Activated CD4-positive, alpha-beta memory T cell treated with anti-CD3 and anti-CD28 coated beads, Interleukin-2, amount 10 ng/mL, durations not matched to agents 7 days and 5 days (primary cell): ENCODE measurements at regions not wholly inside any gene's neighbourhood (a gene's known extent, or its start where the extent isn't known, plus 50 kb on each side); places are given as distances from the start of the nearest gene placed in this dataset.

Experiments
- CTCF ChIA-PET: fragments of 350-600 bp; sonication (Branson Sonifier 250); formaldehyde crosslinking; loops from one replicate; lab custom pipeline; 2021; ENCODE audit warnings: antibody characterized with exemption, inconsistent platforms; lab: Charles Lee
- POLR2A ChIA-PET: fragments of 350-600 bp; sonication (Branson Sonifier 250); formaldehyde crosslinking; loops from one replicate; lab custom pipeline; 2021; ENCODE audit warnings: antibody characterized with exemption; lab: Charles Lee
- DNase-seq: peaks from one replicate; pipeline ENCODE4 v3.0.0-alpha.2; 2020
- H3K27ac Mint-ChIP-seq: one replicate; pipeline ENCODE4 v1.8.0; 2021; ENCODE audit warnings: mild to moderate bottlenecking, mixed read lengths
- H3K27me3 Mint-ChIP-seq: one replicate; pipeline ENCODE4 v1.8.0; 2021; ENCODE audit warnings: mixed read lengths
- H3K36me3 Mint-ChIP-seq: one replicate; pipeline ENCODE4 v1.8.0; 2021; ENCODE audit warnings: low read depth, mixed read lengths
- H3K4me1 Mint-ChIP-seq: one replicate; pipeline ENCODE4 v1.8.0; 2021; ENCODE audit warnings: mixed read lengths
- H3K4me3 Mint-ChIP-seq: one replicate; pipeline ENCODE4 v1.8.0; 2021; ENCODE audit warnings: mild to moderate bottlenecking, mixed read lengths
- H3K9me3 Mint-ChIP-seq: one replicate; pipeline ENCODE4 v1.8.0; 2021; ENCODE audit warnings: mixed read lengths

GRCh38 chr17:77782201-77782600 lies 176.3 kb upstream of the TNRC6C start:
- DNase-seq: no peak
- H3K9me3 Mint-ChIP-seq: no peaks in the 10 kb centered on the region
- H3K4me3 Mint-ChIP-seq: no peak overlapping the region
- ChIA-PET POLR2A (no interaction called here), CTCF (no interaction called here)
- no peaks in the 10 kb centered on the region for H3K27me3 Mint-ChIP-seq
- H3K4me1 Mint-ChIP-seq: peaks cover 25% of the 10 kb centered on the region
- no peak overlapping the region for H3K27ac Mint-ChIP-seq
- no peaks in the 10 kb centered on the region for H3K36me3 Mint-ChIP-seq

DNA sequence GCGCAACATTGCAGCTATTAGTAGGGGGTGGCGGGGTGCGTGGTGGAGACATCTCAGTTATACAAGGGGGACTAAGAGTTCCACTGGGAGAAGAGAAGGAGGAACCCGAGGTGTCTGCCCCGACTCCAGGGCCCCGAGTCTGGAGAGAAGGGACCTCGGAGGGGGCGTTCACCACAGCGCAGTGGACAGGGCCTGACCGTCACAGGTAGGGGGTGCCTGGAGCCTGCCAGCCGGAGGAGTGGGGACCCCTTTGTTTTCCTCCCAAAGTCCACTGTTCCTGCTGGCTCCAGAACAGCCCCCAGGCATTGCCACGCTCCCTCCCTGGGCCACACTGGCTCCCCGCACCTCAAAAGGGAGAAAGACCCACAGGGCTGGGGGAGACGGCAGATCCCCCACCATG lies 175.9 kb upstream of the TNRC6C start:
- no peaks in the 10 kb centered on the region for H3K9me3 Mint-ChIP-seq

GRCh38 chr17:77783991-77784820 lies 174.3 kb upstream of the TNRC6C start:
- Mint-ChIP-seq H3K9me3 (no peaks in the 10 kb centered on the region), H3K27me3 (peaks cover 3% of the 10 kb centered on the region), H3K36me3 (no peaks in the 10 kb centered on the region), H3K4me3 (no peak overlapping the region), H3K4me1 (peaks cover 25% of the 10 kb centered on the region), H3K27ac (peak overlapping the region; percentile 74)
- DNase-seq: peak; percentile 71
- ChIA-PET CTCF (interaction anchor here (0.9 to 1.5 kb wide), 4 partner anchors 11 to 230 kb away, joined by 3 to 8 read pairs (median 4); partner anchors contain the start of gene TNRC6C), POLR2A (interaction anchor here (0.9 to 1.4 kb wide), 9 partner anchors 15 to 242 kb away, joined by 3 to 12 read pairs (median 3); partner anchors contain the start of gene TNRC6C)

More for the DNA sequence above, 175.9 kb upstream of the TNRC6C start:
- no peak for DNase-seq
- CTCF ChIA-PET: no interaction called here
- POLR2A ChIA-PET: no interaction called here
- no peak overlapping the region for H3K4me3 Mint-ChIP-seq
- H3K27ac Mint-ChIP-seq: no peak overlapping the region
- H3K36me3 Mint-ChIP-seq: no peaks in the 10 kb centered on the region
- peaks cover under 1% of the 10 kb centered on the region for H3K27me3 Mint-ChIP-seq
- H3K4me1 Mint-ChIP-seq: peaks cover 25% of the 10 kb centered on the region

DNA sequence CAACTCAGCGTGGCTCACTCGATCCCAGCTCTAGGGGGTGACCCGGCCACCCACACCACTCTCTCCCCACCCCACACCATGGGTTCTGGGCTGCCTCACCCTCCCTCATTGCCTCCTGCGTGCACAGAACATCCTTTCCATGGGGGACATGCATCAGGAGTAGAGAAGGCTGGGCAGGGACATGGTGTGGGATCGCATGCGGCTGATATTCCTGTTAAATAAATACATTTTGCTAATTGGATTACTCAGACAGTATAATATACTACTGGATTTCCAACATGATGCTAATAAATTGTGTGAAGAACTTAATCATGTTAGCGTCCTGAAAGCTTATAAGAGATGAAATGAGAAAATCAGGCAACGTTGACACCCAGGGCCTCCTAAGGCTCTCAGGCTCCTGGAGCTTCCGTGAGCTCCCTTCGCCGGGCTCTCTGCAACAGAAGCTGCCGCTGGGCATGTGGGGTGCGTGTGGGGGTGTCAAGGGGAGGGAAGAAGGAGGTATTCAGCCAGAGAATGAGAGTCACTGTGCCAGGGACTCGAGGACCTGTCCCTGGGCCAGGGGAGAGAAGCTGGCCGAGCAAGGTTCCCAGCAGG lies 173.1 kb upstream of the TNRC6C start:
- DNase-seq: no peak
- ChIA-PET CTCF (no interaction called here), POLR2A (no interaction called here)
- H3K9me3 Mint-ChIP-seq: no peaks in the 10 kb centered on the region
- no peaks in the 10 kb centered on the region for H3K36me3 Mint-ChIP-seq
- H3K27me3 Mint-ChIP-seq: peaks cover 3% of the 10 kb centered on the region
- peaks cover 25% of the 10 kb centered on the region for H3K4me1 Mint-ChIP-seq
- no peak overlapping the region for H3K27ac Mint-ChIP-seq
- H3K4me3 Mint-ChIP-seq: no peak overlapping the region

DNA sequence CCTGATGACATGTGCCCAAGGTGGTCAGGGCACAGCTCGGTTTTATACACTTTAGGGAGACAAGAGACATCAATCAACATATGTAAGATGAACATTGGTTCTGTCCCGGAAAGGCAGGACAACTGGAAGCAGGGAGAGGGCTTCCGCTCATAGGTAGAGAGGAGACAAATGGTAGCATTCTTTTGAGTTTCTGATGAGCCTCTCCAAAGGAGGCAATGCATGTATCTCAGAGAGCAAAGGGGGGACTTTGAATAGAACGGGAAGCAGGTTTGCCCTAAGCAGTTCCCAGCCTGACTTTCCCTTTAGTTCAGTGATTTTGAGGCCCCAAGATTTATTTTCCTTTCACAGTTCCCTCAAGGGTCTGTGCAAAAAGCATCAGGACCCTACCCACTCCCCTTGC lies 172.4 kb upstream of the TNRC6C start:
- ChIA-PET CTCF (no interaction called here), POLR2A (no interaction called here)
- DNase-seq: no peak
- peaks cover 25% of the 10 kb centered on the region for H3K4me1 Mint-ChIP-seq
- H3K27me3 Mint-ChIP-seq: peaks cover 3% of the 10 kb centered on the region
- no peaks in the 10 kb centered on the region for H3K36me3 Mint-ChIP-seq
- no peak overlapping the region for H3K4me3 Mint-ChIP-seq
- no peak overlapping the region for H3K27ac Mint-ChIP-seq
- no peaks in the 10 kb centered on the region for H3K9me3 Mint-ChIP-seq

DNA sequence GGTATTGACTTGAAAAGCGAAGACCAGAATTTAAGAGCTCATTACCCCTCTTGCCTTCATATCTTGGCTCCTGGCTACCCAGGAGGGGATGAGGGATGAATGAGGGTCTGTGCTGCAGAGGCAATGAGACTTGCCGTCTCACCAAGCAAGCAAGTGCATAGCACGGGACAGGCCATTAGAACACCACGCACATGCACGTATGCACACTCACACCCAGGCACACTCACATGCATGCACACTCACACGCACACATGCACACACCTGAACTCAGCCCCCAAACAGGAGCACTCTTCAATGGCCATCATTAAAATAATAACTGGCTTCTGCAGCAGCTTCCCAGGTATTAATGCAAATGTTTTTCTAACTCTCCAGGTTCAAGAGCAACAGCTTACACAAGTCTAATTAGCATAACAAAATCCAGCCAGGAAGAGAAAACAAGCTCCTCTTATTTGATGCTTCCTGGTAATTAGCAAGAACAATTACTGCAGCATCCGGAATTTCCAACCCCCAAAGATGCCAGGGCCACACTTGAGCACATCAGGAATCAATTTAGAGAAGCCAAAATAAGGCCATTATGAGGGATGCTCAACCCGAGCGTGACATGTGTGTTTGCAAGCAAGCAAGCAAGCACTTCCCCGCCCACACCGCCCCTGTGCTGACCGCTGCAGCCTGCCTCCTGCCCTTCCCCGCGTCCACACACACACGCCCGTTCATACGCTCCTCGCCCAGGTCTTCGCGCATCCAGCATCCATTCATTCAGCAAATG lies 171.6 kb upstream of the TNRC6C start:
- ChIA-PET CTCF (no interaction called here), POLR2A (no interaction called here)
- Mint-ChIP-seq H3K9me3 (no peaks in the 10 kb centered on the region), H3K27ac (no peak overlapping the region), H3K4me1 (peaks cover 25% of the 10 kb centered on the region), H3K27me3 (peaks cover 3% of the 10 kb centered on the region), H3K4me3 (no peak overlapping the region), H3K36me3 (no peaks in the 10 kb centered on the region)
- DNase-seq: no peak

GRCh38 chr17:77790143-77790829 lies 168.2 kb upstream of the TNRC6C start:
- CTCF ChIA-PET: no interaction called here
- Mint-ChIP-seq H3K4me1 (peaks cover 7% of the 10 kb centered on the region), H3K27ac (no peak overlapping the region), H3K4me3 (no peak overlapping the region), H3K36me3 (no peaks in the 10 kb centered on the region), H3K9me3 (no peaks in the 10 kb centered on the region), H3K27me3 (peaks cover 4% of the 10 kb centered on the region)
- POLR2A ChIA-PET: no interaction called here
- no peak for DNase-seq

- H3K36me3 Mint-ChIP-seq: no peaks in the 10 kb centered on the region
- H3K4me1 Mint-ChIP-seq: peaks cover 6% of the 10 kb centered on the region
- no peaks in the 10 kb centered on the region for H3K9me3 Mint-ChIP-seq
- no peak overlapping the region for H3K27ac Mint-ChIP-seq
- no peak for DNase-seq
- H3K27me3 Mint-ChIP-seq: peaks cover 4% of the 10 kb centered on the region
- ChIA-PET CTCF (no interaction called here), POLR2A (no interaction called here)
- no peak overlapping the region for H3K4me3 Mint-ChIP-seq
Measured at GRCh38 chr17:77792626-77793025, 165.9 kb upstream of the TNRC6C start.

DNA sequence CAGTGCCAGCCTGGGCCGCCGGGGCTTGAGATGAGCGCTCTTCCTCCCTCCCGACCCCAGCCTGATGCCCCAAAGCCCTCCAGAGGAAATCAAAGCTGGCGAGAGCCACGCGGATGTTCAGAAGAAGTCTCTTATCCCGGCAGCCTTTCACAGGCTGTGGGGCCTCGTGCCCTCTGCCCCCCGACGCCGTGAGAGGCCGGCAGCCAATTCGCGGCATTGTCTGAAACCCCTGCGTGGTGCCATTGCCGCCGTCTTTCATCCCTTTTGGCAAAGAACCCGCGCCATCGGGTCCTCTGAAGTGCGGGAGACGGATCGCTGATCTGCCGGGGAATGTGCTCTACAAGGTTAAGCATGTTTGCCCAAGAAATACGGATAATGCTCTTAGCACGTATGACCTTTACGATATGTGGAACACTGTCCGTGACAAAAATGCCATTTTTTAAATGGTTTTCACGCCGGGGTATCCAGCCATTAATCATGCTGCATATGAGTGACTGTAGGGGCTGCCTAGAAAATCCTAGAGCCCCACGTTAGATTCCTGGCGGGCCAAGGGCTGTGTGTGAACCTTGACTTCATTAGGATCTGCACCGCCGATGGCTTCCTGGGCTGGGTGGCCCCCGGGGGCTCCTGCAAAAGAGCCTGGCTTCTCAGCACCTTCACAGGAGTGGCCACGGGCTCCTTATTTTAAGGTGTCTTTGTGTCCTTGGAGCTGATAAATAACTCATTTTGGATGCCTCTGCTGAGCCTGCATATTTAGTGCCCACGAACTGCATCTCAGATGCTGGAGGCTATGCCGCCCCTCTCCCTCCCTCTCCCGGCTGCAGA lies 165.1 kb upstream of the TNRC6C start:
- POLR2A ChIA-PET: no interaction called here
- H3K36me3 Mint-ChIP-seq: no peaks in the 10 kb centered on the region
- CTCF ChIA-PET: no interaction called here
- H3K4me1 Mint-ChIP-seq: peaks cover 6% of the 10 kb centered on the region
- H3K4me3 Mint-ChIP-seq: no peak overlapping the region
- H3K9me3 Mint-ChIP-seq: no peaks in the 10 kb centered on the region
- peaks cover 1% of the 10 kb centered on the region for H3K27me3 Mint-ChIP-seq
- no peak overlapping the region for H3K27ac Mint-ChIP-seq
- no peak for DNase-seq

DNA sequence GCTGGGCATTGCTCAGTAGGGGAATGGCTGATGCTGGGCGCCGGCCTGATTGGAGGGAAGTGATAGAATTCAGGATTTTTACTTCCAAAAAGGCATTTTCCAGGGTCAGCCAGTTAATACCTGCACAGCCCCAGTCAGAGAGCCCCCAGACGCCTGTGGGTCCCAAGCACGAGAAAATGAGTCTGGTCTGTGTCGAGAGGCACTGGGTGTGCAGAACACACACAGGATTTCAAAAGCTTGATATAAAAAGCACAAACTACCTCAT lies 164.6 kb upstream of the TNRC6C start:
- CTCF ChIA-PET: no interaction called here
- peaks cover 6% of the 10 kb centered on the region for H3K4me1 Mint-ChIP-seq
- no peak overlapping the region for H3K27ac Mint-ChIP-seq
- POLR2A ChIA-PET: no interaction called here
- no peaks in the 10 kb centered on the region for H3K36me3 Mint-ChIP-seq
- no peaks in the 10 kb centered on the region for H3K9me3 Mint-ChIP-seq
- H3K27me3 Mint-ChIP-seq: peaks cover 1% of the 10 kb centered on the region
- no peak for DNase-seq
- no peak overlapping the region for H3K4me3 Mint-ChIP-seq

DNA sequence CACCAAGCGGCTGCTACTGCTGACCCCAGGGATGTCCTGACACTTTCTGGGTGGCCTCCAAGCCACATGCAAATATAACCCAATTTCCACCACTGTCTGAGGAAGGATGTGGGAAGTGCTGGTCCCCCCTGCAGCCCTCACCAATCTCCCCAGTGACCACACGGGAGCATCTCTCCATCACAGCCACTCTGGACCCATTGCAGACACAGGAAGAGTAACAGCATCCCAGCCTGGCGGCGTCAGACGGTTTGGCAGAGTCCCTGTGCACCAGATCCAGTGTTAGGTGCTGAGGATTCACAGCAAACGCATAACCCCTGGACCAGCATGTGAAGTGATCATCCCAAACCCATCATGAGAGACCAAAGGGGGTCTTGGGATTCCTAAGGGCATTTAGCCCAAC lies 163.7 kb upstream of the TNRC6C start:
- ChIA-PET CTCF (no interaction called here), POLR2A (no interaction called here)
- Mint-ChIP-seq H3K4me1 (peaks cover 6% of the 10 kb centered on the region), H3K36me3 (no peaks in the 10 kb centered on the region), H3K9me3 (no peaks in the 10 kb centered on the region), H3K27ac (no peak overlapping the region), H3K27me3 (peaks cover 1% of the 10 kb centered on the region), H3K4me3 (no peak overlapping the region)
- DNase-seq: no peak

GRCh38 chr17:77795685-77796084 lies 162.8 kb upstream of the TNRC6C start:
- POLR2A ChIA-PET: no interaction called here
- Mint-ChIP-seq H3K27ac (no peak overlapping the region), H3K36me3 (no peaks in the 10 kb centered on the region), H3K9me3 (no peaks in the 10 kb centered on the region), H3K4me3 (no peak overlapping the region), H3K4me1 (peaks cover 6% of the 10 kb centered on the region), H3K27me3 (peaks cover 1% of the 10 kb centered on the region)
- DNase-seq: no peak
- CTCF ChIA-PET: no interaction called here
